ENCODE measurements at regions not wholly inside any gene's neighbourhood (a gene's known extent, or its start where the extent isn't known, plus 50 kb on each side); places are given as distances from the start of the nearest gene placed in this dataset.

GRCh38 chr5:14971873-14972272 is 100.3 kb upstream of the ANKH start:
- Histone ChIP-seq H2BK5ac (ENCODE audit: low read length) (no peak overlapping the region), H3K23ac (ENCODE audit: low read depth, low read length, poor library complexity) (no peak overlapping the region), H3K4me3 (ENCODE audit: low read length in 2 of 2) (no peak overlapping the region), H3K27me3 (ENCODE audit: control insufficient read depth in 3 of 3, insufficient read depth in 3 of 3, low read depth in 1 of 3, low read length in 3 of 3) (peaks cover 0 to 2% (median 0%) of the 10 kb centered on the region in 3 experiments), H3K9me3 (replicated peaks in 1 of 2; ENCODE audit: control insufficient read depth in 2 of 2, insufficient read depth in 1 of 2, low read depth in 1 of 2, low read length in 2 of 2) (no peaks in the 10 kb centered on the region), H4K8ac (ENCODE audit: low read depth, low read length) (no peak overlapping the region), H3K27ac (replicated peaks; ENCODE audit: low read length) (no peak overlapping the region), H4K91ac (ENCODE audit: low read depth, low read length, poor library complexity) (no peak overlapping the region), H3K4me1 (ENCODE audit: control insufficient read depth in 2 of 2, insufficient read depth in 1 of 2, low read depth in 1 of 2, low read length in 2 of 2) (no peaks in the 10 kb centered on the region), H3K18ac (ENCODE audit: low read length) (no peak overlapping the region), H2BK120ac (ENCODE audit: low read depth, low read length) (no peak overlapping the region), H2AFZ (ENCODE audit: low read length) (no peak overlapping the region), H3K4me2 (ENCODE audit: insufficient read depth, low read length, poor library complexity, severe bottlenecking) (no peak overlapping the region), H3K14ac (ENCODE audit: low read length) (no peak overlapping the region), H3K9ac (ENCODE audit: low read depth, low read length, poor library complexity) (no peak overlapping the region), H2BK12ac (ENCODE audit: low read length) (no peak overlapping the region), H3K36me3 (replicated peaks in 1 of 2; ENCODE audit: control insufficient read depth in 2 of 2, insufficient read depth in 2 of 2, low read length in 2 of 2) (no peaks in the 10 kb centered on the region), H3K79me1 (ENCODE audit: low read depth, low read length) (no peaks in the 10 kb centered on the region), H3K4ac (ENCODE audit: low read length) (no peak overlapping the region), H2AK5ac (ENCODE audit: low read depth, low read length) (no peak overlapping the region), H2BK15ac (ENCODE audit: low read length) (no peak overlapping the region)
- no CpG with 5 or more reads among the region's 3 CpGs for WGBS, 2 donors (ENCODE audit: extremely low coverage in 2 of 2, insufficient read length in 2 of 2, insufficient replicate concordance in 1 of 2)
- no peak for DNase-seq (ENCODE audit: low spot score)

GRCh38 chr5:14968796-14969195 is 97.2 kb upstream of the ANKH start:
- Histone ChIP-seq H3K14ac (ENCODE audit: low read length) (no peak overlapping the region), H3K27ac (replicated peaks; ENCODE audit: low read length) (no peak overlapping the region), H3K4me2 (ENCODE audit: insufficient read depth, low read length, poor library complexity, severe bottlenecking) (no peak overlapping the region), H3K4ac (ENCODE audit: low read length) (no peak overlapping the region), H3K9ac (ENCODE audit: low read depth, low read length, poor library complexity) (no peak overlapping the region), H3K18ac (ENCODE audit: low read length) (no peak overlapping the region), H4K91ac (ENCODE audit: low read depth, low read length, poor library complexity) (no peak overlapping the region), H2AFZ (ENCODE audit: low read length) (no peak overlapping the region), H2AK5ac (ENCODE audit: low read depth, low read length) (no peak overlapping the region), H3K36me3 (replicated peaks in 1 of 2; ENCODE audit: control insufficient read depth in 2 of 2, insufficient read depth in 2 of 2, low read length in 2 of 2) (no peaks in the 10 kb centered on the region), H4K8ac (ENCODE audit: low read depth, low read length) (no peak overlapping the region), H3K4me3 (ENCODE audit: low read length in 2 of 2) (no peak overlapping the region), H2BK15ac (ENCODE audit: low read length) (no peak overlapping the region), H2BK5ac (ENCODE audit: low read length) (no peak overlapping the region), H2BK12ac (ENCODE audit: low read length) (no peak overlapping the region), H3K27me3 (ENCODE audit: control insufficient read depth in 3 of 3, insufficient read depth in 3 of 3, low read depth in 1 of 3, low read length in 3 of 3) (peaks cover 0 to 2% (median 2%) of the 10 kb centered on the region in 3 experiments), H3K23ac (ENCODE audit: low read depth, low read length, poor library complexity) (no peak overlapping the region), H3K79me1 (ENCODE audit: low read depth, low read length) (no peaks in the 10 kb centered on the region), H2BK120ac (ENCODE audit: low read depth, low read length) (no peak overlapping the region), H3K9me3 (replicated peaks in 1 of 2; ENCODE audit: control insufficient read depth in 2 of 2, insufficient read depth in 1 of 2, low read depth in 1 of 2, low read length in 2 of 2) (peaks cover 0 to 2% of the 10 kb centered on the region in 2 donors), H3K4me1 (ENCODE audit: control insufficient read depth in 2 of 2, insufficient read depth in 1 of 2, low read depth in 1 of 2, low read length in 2 of 2) (no peaks in the 10 kb centered on the region)
- DNase-seq (ENCODE audit: low spot score) = no peak

GRCh38 chr5:14967166-14967565 is 95.6 kb upstream of the ANKH start:
- H3K79me1 ChIP-seq (ENCODE audit: low read depth, low read length) = no peaks in the 10 kb centered on the region
- H3K27me3 ChIP-seq (ENCODE audit: control insufficient read depth in 3 of 3, insufficient read depth in 3 of 3, low read depth in 1 of 3, low read length in 3 of 3) = peaks cover 0 to 3% (median 2%) of the 10 kb centered on the region in 3 experiments
- no peak overlapping the region for H3K4me2 ChIP-seq (ENCODE audit: insufficient read depth, low read length, poor library complexity, severe bottlenecking)
- no peak overlapping the region for H2BK120ac ChIP-seq (ENCODE audit: low read depth, low read length)
- no peak overlapping the region for H3K9ac ChIP-seq (ENCODE audit: low read depth, low read length, poor library complexity)
- H2AFZ ChIP-seq (ENCODE audit: low read length) = no peak overlapping the region
- H4K8ac ChIP-seq (ENCODE audit: low read depth, low read length) = no peak overlapping the region
- no peak overlapping the region for H3K23ac ChIP-seq (ENCODE audit: low read depth, low read length, poor library complexity)
- no peak overlapping the region for H2BK5ac ChIP-seq (ENCODE audit: low read length)
- no peak overlapping the region for H4K91ac ChIP-seq (ENCODE audit: low read depth, low read length, poor library complexity)
- H3K14ac ChIP-seq (ENCODE audit: low read length) = no peak overlapping the region
- H2BK12ac ChIP-seq (ENCODE audit: low read length) = no peak overlapping the region
- no peak overlapping the region for H3K4me3 ChIP-seq (ENCODE audit: low read length in 2 of 2)
- no peak overlapping the region for H2AK5ac ChIP-seq (ENCODE audit: low read depth, low read length)
- H3K36me3 ChIP-seq (replicated peaks in 1 of 2; ENCODE audit: control insufficient read depth in 2 of 2, insufficient read depth in 2 of 2, low read length in 2 of 2) = no peaks in the 10 kb centered on the region
- no peak overlapping the region for H3K27ac ChIP-seq (replicated peaks; ENCODE audit: low read length)
- no peak overlapping the region for H3K18ac ChIP-seq (ENCODE audit: low read length)
- no CpG with 5 or more reads among the region's 6 CpGs for WGBS, 2 donors (ENCODE audit: extremely low coverage in 2 of 2, insufficient read length in 2 of 2, insufficient replicate concordance in 1 of 2)
- H3K9me3 ChIP-seq (replicated peaks in 1 of 2; ENCODE audit: control insufficient read depth in 2 of 2, insufficient read depth in 1 of 2, low read depth in 1 of 2, low read length in 2 of 2) = peaks cover 0 to 2% of the 10 kb centered on the region in 2 donors
- no peak overlapping the region for H3K4ac ChIP-seq (ENCODE audit: low read length)
- DNase-seq (ENCODE audit: low spot score) = no peak
- H3K4me1 ChIP-seq (ENCODE audit: control insufficient read depth in 2 of 2, insufficient read depth in 1 of 2, low read depth in 1 of 2, low read length in 2 of 2) = no peaks in the 10 kb centered on the region
- H2BK15ac ChIP-seq (ENCODE audit: low read length) = no peak overlapping the region

- H3K27me3 ChIP-seq (ENCODE audit: control insufficient read depth in 3 of 3, insufficient read depth in 3 of 3, low read depth in 1 of 3, low read length in 3 of 3) = peaks cover 0 to 4% (median 2%) of the 10 kb centered on the region in 3 experiments
- no CpG with 5 or more reads among the region's 1 CpG for WGBS, 2 donors (ENCODE audit: extremely low coverage in 2 of 2, insufficient read length in 2 of 2, insufficient replicate concordance in 1 of 2)
Measured at GRCh38 chr5:14965815-14966214, 94.2 kb upstream of the ANKH start.

More at GRCh38 chr5:14965815-14966214, 94.2 kb upstream of the ANKH start:
- Histone ChIP-seq H3K4me2 (ENCODE audit: insufficient read depth, low read length, poor library complexity, severe bottlenecking) (no peak overlapping the region), H3K9me3 (replicated peaks in 1 of 2; ENCODE audit: control insufficient read depth in 2 of 2, insufficient read depth in 1 of 2, low read depth in 1 of 2, low read length in 2 of 2) (peaks cover 0 to 2% of the 10 kb centered on the region in 2 donors), H4K8ac (ENCODE audit: low read depth, low read length) (no peak overlapping the region), H2BK120ac (ENCODE audit: low read depth, low read length) (no peak overlapping the region), H2BK12ac (ENCODE audit: low read length) (no peak overlapping the region), H3K4me1 (ENCODE audit: control insufficient read depth in 2 of 2, insufficient read depth in 1 of 2, low read depth in 1 of 2, low read length in 2 of 2) (no peaks in the 10 kb centered on the region), H3K4me3 (ENCODE audit: low read length in 2 of 2) (no peak overlapping the region), H3K14ac (ENCODE audit: low read length) (no peak overlapping the region), H3K23ac (ENCODE audit: low read depth, low read length, poor library complexity) (no peak overlapping the region), H4K91ac (ENCODE audit: low read depth, low read length, poor library complexity) (no peak overlapping the region), H2AK5ac (ENCODE audit: low read depth, low read length) (no peak overlapping the region), H3K36me3 (replicated peaks in 1 of 2; ENCODE audit: control insufficient read depth in 2 of 2, insufficient read depth in 2 of 2, low read length in 2 of 2) (no peaks in the 10 kb centered on the region), H3K27ac (replicated peaks; ENCODE audit: low read length) (no peak overlapping the region), H2AFZ (ENCODE audit: low read length) (no peak overlapping the region), H3K9ac (ENCODE audit: low read depth, low read length, poor library complexity) (no peak overlapping the region), H3K4ac (ENCODE audit: low read length) (no peak overlapping the region), H2BK15ac (ENCODE audit: low read length) (no peak overlapping the region), H3K18ac (ENCODE audit: low read length) (no peak overlapping the region), H2BK5ac (ENCODE audit: low read length) (no peak overlapping the region), H3K79me1 (ENCODE audit: low read depth, low read length) (no peaks in the 10 kb centered on the region)
- no peak for DNase-seq (ENCODE audit: low spot score)

Measured in neuronal stem cell (in vitro differentiated cells).